ES-I3 (cell line): ENCODE measurements at regions not wholly inside any gene's neighbourhood (a gene's known extent, or its start where the extent isn't known, plus 50 kb on each side); places are given as distances from the start of the nearest gene placed in this dataset.

ENCODE experiments used
- H3K36me3 ChIP-seq: 2 replicates; pipeline ENCODE4 v1.6.1; 2013; ENCODE audit warnings: mild to moderate bottlenecking, low read length, control low read depth, moderate library complexity; ENCODE audit not compliant: insufficient read depth
- H3K4me1 ChIP-seq: 2 replicates; pipeline ENCODE4 v1.6.1; 2013; ENCODE audit warnings: mild to moderate bottlenecking, control low read depth, low read length; ENCODE audit not compliant: insufficient read depth
- H3K9ac ChIP-seq: 2 replicates; pipeline ENCODE4 v1.6.1; 2013; ENCODE audit warnings: low read depth, mild to moderate bottlenecking, low read length, moderate library complexity
- H3K9me3 ChIP-seq: 2 replicates; pipeline ENCODE4 v1.6.1; 2013; ENCODE audit warnings: mild to moderate bottlenecking, low read length, moderate library complexity; ENCODE audit not compliant: control insufficient read depth, insufficient read depth

GRCh38 chrX:110863883-110864282, 68.3 kb upstream of the CHRDL1 start:
- Histone ChIP-seq H3K9ac (no peak overlapping the region), H3K4me1 (no peaks in the 10 kb centered on the region), H3K9me3 (no peaks in the 10 kb centered on the region), H3K36me3 (no peaks in the 10 kb centered on the region)

DNA sequence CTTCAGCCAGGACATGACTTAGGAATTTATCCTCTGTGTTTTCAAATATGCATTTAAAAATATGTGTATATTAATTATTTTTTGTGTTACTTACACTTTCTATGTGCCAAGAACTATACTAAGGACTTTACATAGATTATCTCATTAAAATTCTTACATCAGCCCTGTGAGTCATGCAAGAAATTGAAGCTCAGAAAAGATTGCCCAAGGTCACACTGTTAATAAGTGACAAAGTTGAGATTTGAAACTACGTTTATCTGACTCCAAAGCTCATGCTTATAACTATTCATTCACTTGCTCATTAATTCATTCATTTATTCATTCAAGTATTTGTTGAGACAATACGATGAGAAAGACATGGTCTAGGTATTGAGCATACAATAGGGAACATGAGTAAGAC, 62.9 kb upstream of the CHRDL1 start:
- Histone ChIP-seq H3K36me3 (no peaks in the 10 kb centered on the region), H3K4me1 (no peaks in the 10 kb centered on the region), H3K9ac (no peak overlapping the region), H3K9me3 (no peaks in the 10 kb centered on the region)

DNA sequence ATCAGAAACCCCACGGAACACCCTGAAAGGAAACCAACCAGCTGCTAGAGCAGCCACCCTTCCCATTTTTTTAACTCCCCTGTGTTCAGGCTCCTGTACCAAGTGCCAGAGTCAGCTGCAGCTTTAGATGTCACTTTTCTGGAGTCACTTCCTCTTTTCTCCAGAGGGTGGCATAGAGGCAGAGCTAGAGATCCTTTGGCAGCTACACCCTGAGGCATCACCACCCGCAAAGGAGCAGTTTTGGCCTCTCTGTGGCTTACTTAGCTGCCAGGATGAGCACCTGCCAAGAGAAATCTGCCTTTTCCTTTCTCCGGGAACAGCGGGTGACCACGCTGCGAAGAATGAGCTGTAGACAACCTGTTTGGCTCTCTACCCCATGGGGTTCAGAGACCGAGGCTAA, 58.0 kb upstream of the CHRDL1 start:
- Histone ChIP-seq H3K9me3 (no peaks in the 10 kb centered on the region), H3K4me1 (peaks cover 4% of the 10 kb centered on the region; the same call in 1 of the 2 replicates), H3K9ac (no peak overlapping the region), H3K36me3 (no peaks in the 10 kb centered on the region)

GRCh38 chrX:110852180-110852579, 56.6 kb upstream of the CHRDL1 start:
- H3K36me3 ChIP-seq: no peaks in the 10 kb centered on the region
- H3K4me1 ChIP-seq: peaks cover 4% of the 10 kb centered on the region; the same call in 1 of the 2 replicates
- no peaks in the 10 kb centered on the region for H3K9me3 ChIP-seq
- no peak overlapping the region for H3K9ac ChIP-seq

GRCh38 chrX:110851780-110852179, 56.2 kb upstream of the CHRDL1 start:
- Histone ChIP-seq H3K9me3 (no peaks in the 10 kb centered on the region), H3K36me3 (no peaks in the 10 kb centered on the region), H3K4me1 (peaks cover 4% of the 10 kb centered on the region; the same call in 1 of the 2 replicates), H3K9ac (no peak overlapping the region)

DNA sequence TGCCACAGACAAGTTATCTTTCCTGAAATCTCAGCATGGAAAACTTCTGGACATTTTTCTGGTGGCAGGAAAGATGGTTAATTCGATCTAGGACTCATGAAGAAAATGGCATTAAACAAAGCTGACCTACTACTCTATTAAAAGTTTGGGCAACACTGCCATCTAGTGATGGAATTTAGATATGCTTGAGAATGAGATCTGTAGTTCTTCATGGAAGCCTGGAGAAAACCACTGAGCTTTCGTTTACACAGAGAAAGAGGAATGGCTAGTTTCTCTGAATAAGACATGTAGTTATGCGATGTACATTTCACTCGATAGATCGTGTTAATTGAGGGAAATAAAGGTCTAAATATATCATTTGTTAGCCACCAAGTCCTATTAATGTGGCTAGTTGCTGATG, 51.7 kb upstream of the CHRDL1 start:
- H3K4me1 ChIP-seq: peaks cover 4% of the 10 kb centered on the region; the same call in 1 of the 2 replicates
- H3K9ac ChIP-seq: no peak overlapping the region
- H3K36me3 ChIP-seq: no peaks in the 10 kb centered on the region
- H3K9me3 ChIP-seq: no peaks in the 10 kb centered on the region

DNA sequence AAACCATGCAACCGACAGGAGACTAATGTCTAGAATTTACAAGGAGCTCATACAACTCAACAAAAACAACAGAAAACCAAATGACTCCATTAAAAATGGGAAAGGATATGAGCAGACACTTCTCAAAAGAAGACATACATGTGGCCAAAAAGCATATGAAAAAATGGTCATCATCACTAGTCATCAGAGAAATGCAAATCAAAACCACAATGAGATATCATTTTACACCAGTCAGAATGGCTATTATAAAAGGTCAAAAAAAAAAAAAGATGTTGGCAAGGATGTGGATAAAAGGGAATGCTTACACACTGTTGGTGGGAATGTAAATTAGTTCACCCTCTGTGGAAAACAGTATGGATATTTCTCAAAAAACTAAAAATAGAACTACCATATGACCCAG, 50.5 kb upstream of the CHRDL1 start:
- Histone ChIP-seq H3K9me3 (no peaks in the 10 kb centered on the region), H3K36me3 (no peaks in the 10 kb centered on the region), H3K4me1 (no peaks in the 10 kb centered on the region), H3K9ac (no peak overlapping the region)
